H1 (cell line): ENCODE measurements at regions not wholly inside any gene's neighbourhood (a gene's known extent, or its start where the extent isn't known, plus 50 kb on each side); places are given as distances from the start of the nearest gene placed in this dataset.

Experiments used
- CTCF ChIA-PET: fragments of 300-600 bp; sonication (Branson Sonifier 250); formaldehyde crosslinking; loops from one replicate; lab custom pipeline; 2021; ENCODE audit not compliant: partially characterized antibody; lab: Charles Lee
- POLR2A ChIA-PET: fragments of 300-600 bp; sonication (Branson Sonifier 250); formaldehyde crosslinking; loops from one replicate; lab custom pipeline; 2021; ENCODE audit warnings: inconsistent platforms; ENCODE audit not compliant: partially characterized antibody; lab: Charles Lee
- DNase-seq, 2 experiments: peaks; one replicate each; pipeline versions ENCODE4 v3.0.0 to v3.0.0-alpha.2; 2010 to 2022; ENCODE audit warnings: low spot score in 2 of 2, low read depth in 1 of 2, mixed read lengths in 1 of 2
- FAIRE-seq: peaks from 2 replicates; lab custom pipeline; 2011; peaks lifted over from hg19 to GRCh38; lab: Jason Lieb, UNC
- H2AFZ ChIP-seq: 2 replicates; pipeline ENCODE4 v1.8.1; 2012; ENCODE audit warnings: low read length, inconsistent platforms
- H2AK5ac ChIP-seq: 2 replicates; pipeline ENCODE4 v1.6.1; 2013; ENCODE audit warnings: low read depth, low read length
- H2BK120ac ChIP-seq: replicated peaks from 2 replicates; pipeline ENCODE3; 2013; ENCODE audit warnings: low read depth, low read length, inconsistent platforms
- H2BK12ac ChIP-seq: 2 replicates; pipeline ENCODE4 v1.6.1; 2013; ENCODE audit warnings: low read depth, low read length
- H2BK15ac ChIP-seq: 2 replicates; pipeline ENCODE4 v1.6.1; 2013; ENCODE audit warnings: low read length
- H2BK20ac ChIP-seq: 2 replicates; pipeline ENCODE4 v1.6.1; 2013; ENCODE audit warnings: low read length
- H2BK5ac ChIP-seq: 2 replicates; pipeline ENCODE4 v1.6.1; 2013; ENCODE audit warnings: low read depth, low read length
- H3K14ac ChIP-seq: 2 replicates; pipeline ENCODE4 v1.6.1; 2013; ENCODE audit warnings: inconsistent platforms; ENCODE audit not compliant: insufficient read length
- H3K18ac ChIP-seq: 2 replicates; pipeline ENCODE4 v1.6.1; 2013; ENCODE audit warnings: low read length; ENCODE audit errors: extremely low read depth
- H3K23ac ChIP-seq: 2 replicates; pipeline ENCODE4 v1.6.1; 2013; ENCODE audit warnings: inconsistent platforms; ENCODE audit not compliant: insufficient read length
- H3K23me2 ChIP-seq: 2 replicates; pipeline ENCODE4 v1.6.1; 2013; ENCODE audit warnings: low read depth, low read length
- H3K27ac ChIP-seq: 2 replicates; pipeline ENCODE4 v1.6.1; 2011; ENCODE audit warnings: low read depth, low read length, inconsistent platforms
- H3K27me3 ChIP-seq, 4 experiments: replicated peaks in 1 of 4; 1 replicate in 1 of 4; 2 replicates in 3 of 4; pipeline versions ENCODE4 v1.6.1 to v1.8.1; 2011 to 2013; ENCODE audit warnings: low read length in 3 of 4, mild to moderate bottlenecking in 3 of 4, inconsistent platforms in 2 of 4, mixed read lengths in 2 of 4, moderate library complexity in 1 of 4; ENCODE audit not compliant: control insufficient read depth in 3 of 4, insufficient read depth in 3 of 4; ENCODE audit errors: extremely low read depth in 1 of 4
- H3K36me3 ChIP-seq, 4 experiments: 2 replicates each; pipeline versions ENCODE4 v1.6.1 to v1.8.1; 2011 to 2013; ENCODE audit warnings: mild to moderate bottlenecking in 4 of 4, low read length in 3 of 4, moderate library complexity in 2 of 4, control low read depth in 1 of 4, inconsistent platforms in 1 of 4; ENCODE audit not compliant: insufficient read depth in 4 of 4, control insufficient read depth in 2 of 4
- H3K4ac ChIP-seq: replicated peaks from 2 replicates; pipeline ENCODE3; 2013; ENCODE audit warnings: low read length, low read depth, mixed read lengths, inconsistent platforms; ENCODE audit not compliant: insufficient read length
- H3K4me1 ChIP-seq, 4 experiments: replicated peaks in 1 of 4; 1 replicate in 1 of 4; 2 replicates in 3 of 4; pipeline versions ENCODE4 v1.6.1 to v1.8.1; 2011 to 2013; ENCODE audit warnings: low read length in 3 of 4, inconsistent platforms in 2 of 4, mixed read lengths in 1 of 4; ENCODE audit not compliant: insufficient read depth in 4 of 4, control insufficient read depth in 3 of 4
- H3K4me2 ChIP-seq, 2 experiments: 2 replicates each; pipeline versions ENCODE4 v1.6.1 to v1.8.1; 2011 to 2013; ENCODE audit warnings: low read depth in 2 of 2, low read length in 2 of 2, control low read depth in 1 of 2, inconsistent platforms in 1 of 2, mild to moderate bottlenecking in 1 of 2; ENCODE audit not compliant: insufficient read depth in 1 of 2
- H3K4me3 ChIP-seq, 4 experiments: fragments of 200-600, 300-600 bp in 1 of 4; sonication (generic), shearing (Covaris generic), sonication (Bioruptor Twin) in 1 of 4; 2 replicates each; pipeline versions ENCODE4 v1.5.1 to v1.8.1; 2011 to 2016; ENCODE audit warnings: low read length in 4 of 4, low read depth in 3 of 4, control low read depth in 2 of 4, inconsistent platforms in 2 of 4, mild to moderate bottlenecking in 2 of 4, mixed read lengths in 1 of 4, moderate library complexity in 1 of 4; ENCODE audit not compliant: insufficient read depth in 2 of 4; ENCODE audit errors: extremely low read depth in 1 of 4
- H3K56ac ChIP-seq: replicated peaks from 2 replicates; pipeline ENCODE3; 2013; ENCODE audit warnings: low read depth, mild to moderate bottlenecking, mixed read lengths, low read length, inconsistent platforms; ENCODE audit not compliant: insufficient read length
- H3K79me1 ChIP-seq: 2 replicates; pipeline ENCODE4 v1.6.1; 2013; ENCODE audit warnings: low read depth, low read length, control low read depth
- H3K79me2 ChIP-seq, 2 experiments: 2 replicates each; pipeline versions ENCODE4 v1.6.1 to v1.8.1; 2012 to 2013; ENCODE audit warnings: low read length in 2 of 2, mild to moderate bottlenecking in 2 of 2, inconsistent platforms in 1 of 2; ENCODE audit not compliant: insufficient read depth in 2 of 2, control insufficient read depth in 1 of 2
- H3K9ac ChIP-seq, 4 experiments: replicated peaks in 1 of 4; 1 replicate in 1 of 4; 2 replicates in 3 of 4; pipeline versions ENCODE4 v1.6.1 to v1.8.1; 2011 to 2013; ENCODE audit warnings: low read depth in 3 of 4, low read length in 3 of 4, control low read depth in 2 of 4, mild to moderate bottlenecking in 2 of 4, moderate library complexity in 2 of 4, inconsistent platforms in 1 of 4; ENCODE audit errors: extremely low read depth in 1 of 4
- H3K9me3 ChIP-seq, 2 experiments: 2 replicates each; pipeline versions ENCODE4 v1.6.1 to v1.8.1; 2012 to 2013; ENCODE audit warnings: mild to moderate bottlenecking in 2 of 2, moderate library complexity in 2 of 2, control low read depth in 1 of 2, inconsistent platforms in 1 of 2, low read depth in 1 of 2, low read length in 1 of 2, mixed read lengths in 1 of 2; ENCODE audit not compliant: insufficient read depth in 2 of 2
- H4K20me1 ChIP-seq, 2 experiments: replicated peaks in 1 of 2; 2 replicates each; pipeline versions ENCODE3 to v1.8.1; 2011 to 2013; ENCODE audit warnings: inconsistent platforms in 2 of 2, low read length in 2 of 2, mild to moderate bottlenecking in 1 of 2; ENCODE audit not compliant: insufficient read depth in 2 of 2, control insufficient read depth in 1 of 2
- H4K5ac ChIP-seq: 2 replicates; pipeline ENCODE4 v1.6.1; 2013; ENCODE audit warnings: low read length, low read depth, mixed read lengths, inconsistent platforms; ENCODE audit not compliant: insufficient read length
- H4K8ac ChIP-seq: 2 replicates; pipeline ENCODE4 v1.8.0; 2013; ENCODE audit warnings: mild to moderate bottlenecking, moderate library complexity, low read length, inconsistent platforms; ENCODE audit not compliant: insufficient read depth; ENCODE audit errors: extremely low read depth
- H4K91ac ChIP-seq: replicated peaks from 2 replicates; pipeline ENCODE3; 2013; ENCODE audit warnings: low read length, mixed read lengths, inconsistent platforms; ENCODE audit not compliant: insufficient read length
- CHD1 ChIP-seq: IDR thresholded peaks from 2 replicates; pipeline ENCODE4 v1.6.1; 2012; ENCODE audit warnings: low read depth, low read length, improper control_type of control experiment
- GABPA ChIP-seq: IDR thresholded peaks from 2 replicates; pipeline ENCODE4 v1.6.1; 2011; ENCODE audit warnings: mild to moderate bottlenecking, low read length, moderate library complexity, borderline replicate concordance; ENCODE audit not compliant: insufficient read depth
- KDM5A ChIP-seq: fragments of 200-600 bp; IDR thresholded peaks from 2 replicates; pipeline ENCODE4 v1.7.1; 2012; ENCODE audit warnings: mild to moderate bottlenecking, low read length, inconsistent platforms, mixed read lengths
- NRF1 ChIP-seq: IDR thresholded peaks from 2 replicates; pipeline ENCODE4 v1.6.1; 2011; ENCODE audit warnings: mild to moderate bottlenecking, low read depth, low read length, improper control_type of control experiment
- POU5F1 ChIP-seq: IDR thresholded peaks from 2 replicates; pipeline ENCODE4 v1.6.1; 2011; ENCODE audit warnings: low read depth, mild to moderate bottlenecking, low read length, moderate library complexity
- RBBP5 ChIP-seq: IDR thresholded peaks from 2 replicates; pipeline ENCODE4 v1.7.1; 2012; ENCODE audit warnings: low read depth, mild to moderate bottlenecking, inconsistent platforms, low read length, moderate library complexity, borderline replicate concordance
- RNF2 ChIP-seq: fragments of 200-900, 300-1000 bp; sonication (generic); IDR thresholded peaks from 2 replicates; pipeline ENCODE4 v1.7.1; 2016; ENCODE audit warnings: borderline replicate concordance, low read depth, mild to moderate bottlenecking, antibody characterized with exemption, low read length; ENCODE audit not compliant: poor library complexity, severe bottlenecking; ENCODE audit errors: missing control alignments
- TAF7 ChIP-seq: optimal IDR thresholded peaks from 2 replicates; pipeline ENCODE3; 2011; ENCODE audit warnings: low read depth, mild to moderate bottlenecking, inconsistent platforms, low read length, moderate library complexity, borderline replicate concordance
- WGBS, 2 experiments: shearing (Covaris generic) in 1 of 2; methylation state at CpG; one replicate each; pipeline versions ENCODE4 v1.1.6 to v1.1.7; 2013 to 2015; ENCODE audit warnings: low lambda C conversion rate in 2 of 2, mixed read lengths in 2 of 2, inconsistent platforms in 1 of 2, low coverage in 1 of 2, missing lambda C conversion rate in 1 of 2; ENCODE audit not compliant: insufficient replicate concordance in 2 of 2, insufficient coverage in 1 of 2, insufficient read length in 1 of 2; ENCODE audit errors: extremely low coverage in 1 of 2, missing lambda C conversion rate in 1 of 2; 5-methylcytosine and 5-hydroxymethylcytosine counted together
- TF ChIP-seq, protein P1 (sequence below): IDR thresholded peaks from 2 replicates; pipeline ENCODE4 v1.6.1; 2011; ENCODE audit warnings: low read depth, mild to moderate bottlenecking, low read length; ENCODE audit not compliant: insufficient read depth
- TF ChIP-seq, protein P2 (sequence below): IDR thresholded peaks from 2 replicates; pipeline ENCODE4 v1.6.1; 2012; ENCODE audit warnings: inconsistent platforms
- TF ChIP-seq, protein P3 (sequence below): IDR thresholded peaks from 2 replicates; pipeline ENCODE4 v1.6.1; 2012; ENCODE audit warnings: inconsistent platforms

DNA sequence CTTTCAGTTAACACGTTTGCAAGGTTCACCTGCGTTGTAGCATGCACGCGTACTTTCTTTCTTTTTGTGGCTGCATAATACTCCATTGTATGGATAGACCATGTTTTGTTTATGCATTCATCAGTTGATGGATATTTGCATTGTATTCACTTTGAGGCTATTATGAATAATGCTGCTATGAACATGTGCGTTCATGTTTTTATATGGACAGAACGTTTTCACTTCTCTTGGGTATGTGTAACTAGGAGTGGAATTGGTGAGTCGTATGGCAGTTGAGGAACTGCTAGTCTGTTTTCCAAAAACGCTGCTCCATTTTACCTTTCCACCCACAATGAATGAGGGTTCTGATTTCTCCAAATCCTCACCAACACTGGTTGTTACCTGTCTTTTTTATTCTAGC, 244.3 kb downstream of the GLI2 start:
- no peak overlapping the region for H4K91ac ChIP-seq
- H3K18ac ChIP-seq, result no peak overlapping the region
- no peak overlapping the region for H3K14ac ChIP-seq
- 93% methylated on average over 8 of the region's 8 CpGs; no CpG with 5 or more reads in 1 of the 2 experiments for WGBS, 2 experiments
- no peak overlapping the region for H2AK5ac ChIP-seq
- POLR2A ChIA-PET, result no interaction called here
- H3K27ac ChIP-seq, result no peak overlapping the region
- no peak overlapping the region for H2BK5ac ChIP-seq
- no peak overlapping the region for H3K23ac ChIP-seq
- H2BK20ac ChIP-seq, result no peak overlapping the region
- no peak overlapping the region for H2BK12ac ChIP-seq
- H3K36me3 ChIP-seq, result peaks cover 9 to 52% (median 36%) of the 10 kb centered on the region in 4 experiments
- no peak overlapping the region for H3K4ac ChIP-seq
- H3K79me1 ChIP-seq, result no peaks in the 10 kb centered on the region
- no peak overlapping the region for H2AFZ ChIP-seq
- no peak for DNase-seq
- no peak overlapping the region for H3K56ac ChIP-seq
- CTCF ChIA-PET, result interaction anchor here (1.6 kb wide), 1 partner anchor 16 kb away, joined by 3 read pairs; no protein-coding TSS in a partner anchor
- H3K23me2 ChIP-seq, result no peaks in the 10 kb centered on the region
- no peak overlapping the region for H3K9ac ChIP-seq
- H3K27me3 ChIP-seq, result no peaks in the 10 kb centered on the region
- no peak overlapping the region for H3K4me3 ChIP-seq
- no peak overlapping the region for H4K8ac ChIP-seq
- H4K20me1 ChIP-seq, result peaks cover 2 to 6% of the 10 kb centered on the region in 2 experiments
- no peak for TF ChIP-seq CHD1
- TF ChIP-seq, protein P1, sequence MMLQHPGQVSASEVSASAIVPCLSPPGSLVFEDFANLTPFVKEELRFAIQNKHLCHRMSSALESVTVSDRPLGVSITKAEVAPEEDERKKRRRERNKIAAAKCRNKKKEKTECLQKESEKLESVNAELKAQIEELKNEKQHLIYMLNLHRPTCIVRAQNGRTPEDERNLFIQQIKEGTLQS, result no peak
- TF ChIP-seq RBBP5, result no peak
- no peak for TF ChIP-seq NRF1
- no peak for TF ChIP-seq TAF7
- no peak for TF ChIP-seq KDM5A
- TF ChIP-seq POU5F1, result no peak
- no peak for TF ChIP-seq RNF2
- TF ChIP-seq, protein P2, sequence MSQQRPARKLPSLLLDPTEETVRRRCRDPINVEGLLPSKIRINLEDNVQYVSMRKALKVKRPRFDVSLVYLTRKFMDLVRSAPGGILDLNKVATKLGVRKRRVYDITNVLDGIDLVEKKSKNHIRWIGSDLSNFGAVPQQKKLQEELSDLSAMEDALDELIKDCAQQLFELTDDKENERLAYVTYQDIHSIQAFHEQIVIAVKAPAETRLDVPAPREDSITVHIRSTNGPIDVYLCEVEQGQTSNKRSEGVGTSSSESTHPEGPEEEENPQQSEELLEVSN, result no peak
- TF ChIP-seq, protein P3, sequence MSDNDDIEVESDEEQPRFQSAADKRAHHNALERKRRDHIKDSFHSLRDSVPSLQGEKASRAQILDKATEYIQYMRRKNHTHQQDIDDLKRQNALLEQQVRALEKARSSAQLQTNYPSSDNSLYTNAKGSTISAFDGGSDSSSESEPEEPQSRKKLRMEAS, result no peak
- no peak for TF ChIP-seq GABPA
- no peak overlapping the region for H2BK15ac ChIP-seq
- H3K9me3 ChIP-seq, result no peaks in the 10 kb centered on the region
- no peak overlapping the region for H3K4me2 ChIP-seq
- no peaks in the 10 kb centered on the region for H3K79me2 ChIP-seq
- FAIRE-seq, result no peak
- no peak overlapping the region for H4K5ac ChIP-seq
- 0 out of 7 replicates have a peak, but pooled peaks cover 0 to 2% (median 0%) of the 10 kb centered on the region in 4 experiments for H3K4me1 ChIP-seq
- no peak overlapping the region for H2BK120ac ChIP-seq
